BJ (cell line): ENCODE measurements at regions not wholly inside any gene's neighbourhood (a gene's known extent, or its start where the extent isn't known, plus 50 kb on each side); places are given as distances from the start of the nearest gene placed in this dataset.
"Not testable (repeated sequence)": the region's sequence is repeated elsewhere in the genome, so short reads cannot be mapped to it uniquely, and the experiment has no call there.

Experiments used
- CTCF ChIA-PET: fragments of 350-600 bp; formaldehyde crosslinking; extraction: SDS; loops from one replicate; lab custom pipeline; 2021; ENCODE audit warnings: antibody characterized with exemption, inconsistent platforms; lab: Yijun Ruan, JAX
- POLR2A ChIA-PET: fragments of 300-600 bp; sonication (Branson Sonifier 250); formaldehyde crosslinking; extraction: SDS; loops from one replicate; lab custom pipeline; 2021; ENCODE audit warnings: antibody characterized with exemption; lab: Charles Lee
- DNase-seq: peaks from one replicate; pipeline ENCODE4 v3.0.0-alpha.2; 2011; ENCODE audit warnings: low read depth
- H3K27me3 ChIP-seq: 2 replicates; pipeline ENCODE4 v1.6.0; 2011; ENCODE audit warnings: low read length; ENCODE audit not compliant: control insufficient read depth, insufficient read depth
- H3K36me3 ChIP-seq: 2 replicates; pipeline ENCODE4 v1.5.1; 2011; ENCODE audit warnings: low read length; ENCODE audit not compliant: control insufficient read depth, insufficient read depth
- H3K4me3 ChIP-seq: 2 replicates; pipeline ENCODE4 v1.5.1; 2011; ENCODE audit warnings: low read depth, mild to moderate bottlenecking, control low read depth, low read length
- CTCF ChIP-seq: IDR thresholded peaks from 2 replicates; pipeline ENCODE4 v1.5.1; 2011; ENCODE audit warnings: low read depth, mild to moderate bottlenecking, control low read depth, inconsistent platforms, low read length, moderate library complexity; ENCODE audit not compliant: insufficient read depth

- Histone ChIP-seq H3K27me3 (no peaks in the 10 kb centered on the region), H3K4me3 (no peak overlapping the region), H3K36me3 (no peaks in the 10 kb centered on the region)
- no peak for TF ChIP-seq CTCF
- CTCF ChIA-PET, result interaction anchor here (0.6 kb wide), 1 partner anchor 10 kb away, joined by 3 read pairs; no protein-coding TSS in a partner anchor
- POLR2A ChIA-PET, result no interaction called here
- DNase-seq, result no peak
Observed at GRCh38 chr1:228653748-228654147, 81.5 kb upstream of the RHOU start.

GRCh38 chr1:228655796-228656394 is 79.4 kb upstream of the RHOU start:
- CTCF ChIA-PET, result interaction anchor here (0.6 to 0.9 kb wide), 2 partner anchors 11 to 538 kb away, joined by 3 read pairs; no protein-coding TSS in a partner anchor
- no peaks in the 10 kb centered on the region for H3K27me3 ChIP-seq
- POLR2A ChIA-PET, result no interaction called here
- no peak overlapping the region for H3K4me3 ChIP-seq
- no peak for DNase-seq
- H3K36me3 ChIP-seq, result no peaks in the 10 kb centered on the region
- no peak for TF ChIP-seq CTCF

- DNase-seq, H3K36me3 ChIP-seq, POLR2A ChIA-PET, H3K27me3 ChIP-seq, H3K4me3 ChIP-seq: not testable (repeated sequence)
- CTCF ChIA-PET, result interaction anchor here (0.6 to 3.7 kb wide), 3 partner anchors 9 to 567 kb away, joined by 4 to 63 read pairs (median 5); no protein-coding TSS in a partner anchor
Observed at GRCh38 chr1:228662007-228662689, 73.1 kb upstream of the RHOU start.

- peak; percentile 74 for TF ChIP-seq CTCF
- no peak overlapping the region for H3K4me3 ChIP-seq
- no peak for DNase-seq
- CTCF ChIA-PET, result interaction anchor here (0.5 to 3.7 kb wide), 24 partner anchors 9 to 817 kb away, joined by 3 to 63 read pairs (median 4); partner anchors contain the start of gene RHOU
- no peaks in the 10 kb centered on the region for H3K27me3 ChIP-seq
- POLR2A ChIA-PET, result no interaction called here
- H3K36me3 ChIP-seq, result no peaks in the 10 kb centered on the region
Observed at GRCh38 chr1:228664399-228664914, 70.8 kb upstream of the RHOU start.

GRCh38 chr1:228666686-228667623 is 68.3 kb upstream of the RHOU start:
- POLR2A ChIA-PET, result no interaction called here
- DNase-seq, result no peak
- Histone ChIP-seq H3K36me3 (no peaks in the 10 kb centered on the region), H3K27me3 (no peaks in the 10 kb centered on the region), H3K4me3 (no peak overlapping the region)
- CTCF ChIA-PET, result interaction anchor here (1.0 to 2.0 kb wide), 4 partner anchors 10 to 588 kb away, joined by 3 to 12 read pairs (median 4); no protein-coding TSS in a partner anchor
- TF ChIP-seq CTCF, result no peak
